ENCODE measurements at regions not wholly inside any gene's neighbourhood (a gene's known extent, or its start where the extent isn't known, plus 50 kb on each side); places are given as distances from the start of the nearest gene placed in this dataset.

- WGBS, 2 donors, result 84 to 88% methylated on average over 7 of the region's 7 CpGs
- no peak for DNase-seq (ENCODE audit: low spot score in 2 of 2)
- intact Hi-C loops (cut with DNase I; ENCODE audit: low total_unique reads), result no loop called here
- H3K4me3 ChIP-seq (ENCODE audit: low read depth, poor library complexity, severe bottlenecking), result no peak overlapping the region
- TF ChIP-seq POLR2A (IDR thresholded peaks at IDR 0.05), result no peak
- TF ChIP-seq CTCF (IDR thresholded peaks at IDR 0.05), result no peak
These were observed 345.9 kb downstream of the CDH26 start for GRCh38 chr20:60304026-60304590.

GRCh38 chr20:60304931-60305330, 346.7 kb downstream of the CDH26 start:
- DNase-seq (ENCODE audit: low spot score in 2 of 2), result no peak
- 85% methylated on average over 4 of the region's 4 CpGs for WGBS, 2 donors
- TF ChIP-seq POLR2A (IDR thresholded peaks at IDR 0.05) (no peak), CTCF (IDR thresholded peaks at IDR 0.05) (no peak)
- intact Hi-C loops (cut with DNase I; ENCODE audit: low total_unique reads), result no loop called here
- no peak overlapping the region for H3K4me3 ChIP-seq (ENCODE audit: low read depth, poor library complexity, severe bottlenecking)

- no peak overlapping the region for H3K4me3 ChIP-seq (ENCODE audit: low read depth, poor library complexity, severe bottlenecking)
- TF ChIP-seq POLR2A (IDR thresholded peaks at IDR 0.05), result no peak
- 60 to 71% methylated on average over 3 of the region's 3 CpGs for WGBS, 2 donors
- DNase-seq (ENCODE audit: low spot score in 2 of 2), result no peak
- intact Hi-C loops (cut with DNase I; ENCODE audit: low total_unique reads), result no loop called here
These were observed 347.9 kb downstream of the CDH26 start for GRCh38 chr20:60306105-60306504.

- TF ChIP-seq CTCF (IDR thresholded peaks at IDR 0.05), result no peak
- no peak for TF ChIP-seq POLR2A (IDR thresholded peaks at IDR 0.05)
These were observed 348.3 kb downstream of the CDH26 start for GRCh38 chr20:60306551-60306950.

GRCh38 chr20:60310560-60311349, 352.5 kb downstream of the CDH26 start:
- no peak overlapping the region for H3K4me3 ChIP-seq (ENCODE audit: low read depth, poor library complexity, severe bottlenecking)
- intact Hi-C loops (cut with DNase I; ENCODE audit: low total_unique reads), result no loop called here
- DNase-seq (ENCODE audit: low spot score in 2 of 2), result no peak
- TF ChIP-seq POLR2A (IDR thresholded peaks at IDR 0.05), result no peak
- no peak for TF ChIP-seq CTCF (IDR thresholded peaks at IDR 0.05)
- 71 to 74% methylated on average over 13 of the region's 13 CpGs for WGBS, 2 donors

More at GRCh38 chr20:60306551-60306950, 348.3 kb downstream of the CDH26 start:
- DNase-seq (ENCODE audit: low spot score in 2 of 2), result no peak
- intact Hi-C loops (cut with DNase I; ENCODE audit: low total_unique reads), result no loop called here
- 64 to 70% methylated on average over 7 of the region's 7 CpGs for WGBS, 2 donors
- H3K4me3 ChIP-seq (ENCODE audit: low read depth, poor library complexity, severe bottlenecking), result no peak overlapping the region

- intact Hi-C loops (cut with DNase I; ENCODE audit: low total_unique reads), result no loop called here
- no peak overlapping the region for H3K4me3 ChIP-seq (ENCODE audit: low read depth, poor library complexity, severe bottlenecking)
- 84 to 90% methylated on average over 9 of the region's 9 CpGs for WGBS, 2 donors
- no peak for DNase-seq (ENCODE audit: low spot score in 2 of 2)
- TF ChIP-seq CTCF (IDR thresholded peaks at IDR 0.05) (no peak), POLR2A (IDR thresholded peaks at IDR 0.05) (no peak)
These were observed 355.0 kb downstream of the CDH26 start for GRCh38 chr20:60313191-60313590.

All from lower leg skin (tissue), 4 donors.